GM23338 (cell line): ENCODE measurements at regions not wholly inside any gene's neighbourhood (a gene's known extent, or its start where the extent isn't known, plus 50 kb on each side); places are given as distances from the start of the nearest gene placed in this dataset.

Source experiments
- ATAC-seq: fragments of 200-7000 bp; cut with Tn5 transposase; 3 replicates; pipeline ENCODE4 v1.9.1; 2020
- DNase-seq: peaks from one replicate; pipeline ENCODE4 v3.0.0-alpha.2; 2015; ENCODE audit warnings: low spot score
- H2AFZ ChIP-seq: fragments of 200-600 bp; sonication (generic); 2 replicates; pipeline ENCODE4 v1.8.0; 2016; ENCODE audit warnings: antibody characterized with exemption, mild to moderate bottlenecking, moderate library complexity
- H3F3A ChIP-seq: fragments of 200-600 bp; sonication (generic); replicated peaks from 2 replicates; pipeline ENCODE4 v1.8.0; 2017; ENCODE audit warnings: antibody characterized with exemption, mixed run types, low read depth
- H3K27ac ChIP-seq: fragments of 200-600 bp; sonication (generic); 2 replicates; pipeline ENCODE4 v1.6.1; 2016; ENCODE audit warnings: low read depth
- H3K27me3 ChIP-seq: fragments of 200-600 bp; sonication (generic); 2 replicates; pipeline ENCODE4 v1.8.0; 2016; ENCODE audit warnings: mild to moderate bottlenecking, mixed run types, moderate library complexity; ENCODE audit not compliant: insufficient read depth
- H3K36me3 ChIP-seq: fragments of 200-600 bp; sonication (generic); 2 replicates; pipeline ENCODE4 v1.8.0; 2016; ENCODE audit warnings: mild to moderate bottlenecking; ENCODE audit not compliant: insufficient read depth
- H3K4me1 ChIP-seq: fragments of 200-600 bp; sonication (generic); 2 replicates; pipeline ENCODE4 v1.8.0; 2016; ENCODE audit warnings: mild to moderate bottlenecking, moderate library complexity; ENCODE audit not compliant: insufficient read depth
- H3K4me2 ChIP-seq: fragments of 200-600 bp; sonication (generic); 2 replicates; pipeline ENCODE4 v1.7.1; 2017; ENCODE audit warnings: mixed run types
- H3K4me3 ChIP-seq: fragments of 200-600 bp; sonication (generic); 2 replicates; pipeline ENCODE4 v1.6.1; 2016; ENCODE audit warnings: mixed run types
- H3K79me2 ChIP-seq: fragments of 200-600 bp; sonication (generic); replicated peaks from 2 replicates; pipeline ENCODE4 v1.8.0; 2017; ENCODE audit warnings: mild to moderate bottlenecking; ENCODE audit not compliant: insufficient read depth
- H3K9me2 ChIP-seq: fragments of 200-600 bp; sonication (generic); 2 replicates; pipeline ENCODE4 v1.8.0; 2017; ENCODE audit not compliant: insufficient read depth
- H4K20me1 ChIP-seq: fragments of 200-600 bp; sonication (generic); replicated peaks from 2 replicates; pipeline ENCODE4 v1.8.0; 2017; ENCODE audit warnings: mild to moderate bottlenecking; ENCODE audit not compliant: insufficient read depth
- H3K27ac Mint-ChIP-seq: 2 replicates; pipeline ENCODE4 v1.8.0; 2020; ENCODE audit warnings: inconsistent platforms, mild to moderate bottlenecking, moderate library complexity, mixed read lengths
- H3K27me3 Mint-ChIP-seq: 3 replicates; pipeline ENCODE4 v1.8.0; 2022; ENCODE audit warnings: low read depth, mild to moderate bottlenecking, moderate library complexity, mixed read lengths, inconsistent platforms; ENCODE audit not compliant: insufficient read depth, poor library complexity
- H3K36me3 Mint-ChIP-seq: 3 replicates; pipeline ENCODE4 v1.8.0; 2021; ENCODE audit warnings: low read depth, mild to moderate bottlenecking, inconsistent platforms, moderate library complexity, mixed read lengths
- H3K4me1 Mint-ChIP-seq: 3 replicates; pipeline ENCODE4 v1.8.0; 2020; ENCODE audit warnings: mild to moderate bottlenecking, inconsistent platforms, mixed read lengths
- H3K4me3 Mint-ChIP-seq: 3 replicates; pipeline ENCODE4 v1.8.0; 2021; ENCODE audit warnings: moderate library complexity, mild to moderate bottlenecking, inconsistent platforms, mixed read lengths
- H3K9me3 Mint-ChIP-seq: 3 replicates; pipeline ENCODE4 v1.8.0; 2020; ENCODE audit warnings: moderate library complexity, mild to moderate bottlenecking, inconsistent platforms, mixed read lengths
- CREB1 ChIP-seq: fragments of 250-450 bp; sonication (Bioruptor Pico); IDR thresholded peaks from 2 replicates; pipeline ENCODE4 v1.5.0; 2020; ENCODE audit warnings: low read depth, mild to moderate bottlenecking, moderate library complexity
- EZH2phosphoT487 ChIP-seq: fragments of 200-600 bp; sonication (generic); IDR thresholded peaks from one replicate; pipeline ENCODE4 v1.8.1; 2018; ENCODE audit warnings: antibody characterized with exemption; ENCODE audit not compliant: unreplicated experiment
- NANOG ChIP-seq: IDR thresholded peaks from 2 replicates; pipeline ENCODE4 v1.6.1; 2016; ENCODE audit warnings: antibody characterized with exemption, borderline replicate concordance
- POLR2AphosphoS5 ChIP-seq: IDR thresholded peaks from 2 replicates; pipeline ENCODE4 v1.6.1; 2016; ENCODE audit warnings: antibody characterized with exemption, low read depth
- ZNF114 ChIP-seq: fragments of 250-450 bp; sonication (Bioruptor Pico); IDR thresholded peaks from 2 replicates; pipeline ENCODE4 v1.5.0; 2020; ENCODE audit warnings: mild to moderate bottlenecking, moderate library complexity
- ZNF331 ChIP-seq: fragments of 250-450 bp; sonication (Bioruptor Pico); IDR thresholded peaks from 2 replicates; pipeline ENCODE4 v1.5.0; 2020; ENCODE audit warnings: low read depth, mild to moderate bottlenecking, moderate library complexity
- TF ChIP-seq, protein P1 (sequence below): IDR thresholded peaks from one replicate; pipeline ENCODE4 v1.6.1; 2018; ENCODE audit warnings: antibody characterized with exemption; ENCODE audit not compliant: unreplicated experiment
- TF ChIP-seq, protein P2 (sequence below): IDR thresholded peaks from 2 replicates; pipeline ENCODE4 v1.6.1; 2016; ENCODE audit warnings: antibody characterized with exemption
- TF ChIP-seq, protein P3 (sequence below), 2 experiments: fragments of 200-600 bp in 1 of 2; sonication (generic) in 1 of 2; conservative IDR thresholded peaks; 2 replicates each; pipeline versions ENCODE4 v1.5.1 to v1.6.1; 2016 to 2017; ENCODE audit warnings: antibody characterized with exemption in 2 of 2, low read depth in 2 of 2, mild to moderate bottlenecking in 2 of 2, moderate library complexity in 1 of 2

DNA sequence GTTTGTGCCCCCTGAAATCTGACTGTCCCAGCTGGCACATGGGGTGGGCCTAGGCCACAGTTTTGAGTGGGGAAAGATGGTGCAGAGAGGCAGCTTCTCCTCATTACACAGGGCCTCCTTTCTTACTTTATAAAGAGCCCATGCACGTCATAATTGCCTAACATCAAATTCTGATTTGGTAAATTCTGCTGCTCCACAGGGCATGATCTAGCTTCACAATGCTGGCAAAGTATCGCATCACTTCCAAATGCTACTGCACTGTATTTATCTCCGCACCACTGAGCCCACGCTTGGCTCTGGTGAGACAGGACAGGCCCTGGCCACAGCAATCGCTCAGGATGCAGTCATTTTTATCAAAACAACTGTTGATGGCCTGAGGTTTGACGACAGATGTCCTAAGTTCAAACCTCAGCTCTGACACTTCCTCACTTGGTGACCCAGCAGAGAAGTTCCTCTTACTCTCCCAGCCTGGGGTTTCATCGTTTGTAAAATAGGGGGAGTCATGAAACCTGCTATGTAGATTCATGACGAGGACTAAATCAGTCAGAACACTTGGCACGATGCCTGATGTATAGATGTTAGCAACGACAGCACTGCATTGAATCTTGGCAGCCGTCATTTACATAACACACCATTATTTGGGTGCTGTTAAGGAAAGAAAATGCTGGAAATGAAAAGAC lies 187.9 kb downstream of the TTLL2 start (continued):
- TF ChIP-seq, protein P1, sequence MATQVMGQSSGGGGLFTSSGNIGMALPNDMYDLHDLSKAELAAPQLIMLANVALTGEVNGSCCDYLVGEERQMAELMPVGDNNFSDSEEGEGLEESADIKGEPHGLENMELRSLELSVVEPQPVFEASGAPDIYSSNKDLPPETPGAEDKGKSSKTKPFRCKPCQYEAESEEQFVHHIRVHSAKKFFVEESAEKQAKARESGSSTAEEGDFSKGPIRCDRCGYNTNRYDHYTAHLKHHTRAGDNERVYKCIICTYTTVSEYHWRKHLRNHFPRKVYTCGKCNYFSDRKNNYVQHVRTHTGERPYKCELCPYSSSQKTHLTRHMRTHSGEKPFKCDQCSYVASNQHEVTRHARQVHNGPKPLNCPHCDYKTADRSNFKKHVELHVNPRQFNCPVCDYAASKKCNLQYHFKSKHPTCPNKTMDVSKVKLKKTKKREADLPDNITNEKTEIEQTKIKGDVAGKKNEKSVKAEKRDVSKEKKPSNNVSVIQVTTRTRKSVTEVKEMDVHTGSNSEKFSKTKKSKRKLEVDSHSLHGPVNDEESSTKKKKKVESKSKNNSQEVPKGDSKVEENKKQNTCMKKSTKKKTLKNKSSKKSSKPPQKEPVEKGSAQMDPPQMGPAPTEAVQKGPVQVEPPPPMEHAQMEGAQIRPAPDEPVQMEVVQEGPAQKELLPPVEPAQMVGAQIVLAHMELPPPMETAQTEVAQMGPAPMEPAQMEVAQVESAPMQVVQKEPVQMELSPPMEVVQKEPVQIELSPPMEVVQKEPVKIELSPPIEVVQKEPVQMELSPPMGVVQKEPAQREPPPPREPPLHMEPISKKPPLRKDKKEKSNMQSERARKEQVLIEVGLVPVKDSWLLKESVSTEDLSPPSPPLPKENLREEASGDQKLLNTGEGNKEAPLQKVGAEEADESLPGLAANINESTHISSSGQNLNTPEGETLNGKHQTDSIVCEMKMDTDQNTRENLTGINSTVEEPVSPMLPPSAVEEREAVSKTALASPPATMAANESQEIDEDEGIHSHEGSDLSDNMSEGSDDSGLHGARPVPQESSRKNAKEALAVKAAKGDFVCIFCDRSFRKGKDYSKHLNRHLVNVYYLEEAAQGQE: no peak
- TF ChIP-seq ZNF331 (CRISPR knock-in tag) (no peak), EZH2phosphoT487 (no peak), POLR2AphosphoS5 (no peak), ZNF114 (CRISPR knock-in tag) (no peak), NANOG (no peak)
- TF ChIP-seq, protein P2, sequence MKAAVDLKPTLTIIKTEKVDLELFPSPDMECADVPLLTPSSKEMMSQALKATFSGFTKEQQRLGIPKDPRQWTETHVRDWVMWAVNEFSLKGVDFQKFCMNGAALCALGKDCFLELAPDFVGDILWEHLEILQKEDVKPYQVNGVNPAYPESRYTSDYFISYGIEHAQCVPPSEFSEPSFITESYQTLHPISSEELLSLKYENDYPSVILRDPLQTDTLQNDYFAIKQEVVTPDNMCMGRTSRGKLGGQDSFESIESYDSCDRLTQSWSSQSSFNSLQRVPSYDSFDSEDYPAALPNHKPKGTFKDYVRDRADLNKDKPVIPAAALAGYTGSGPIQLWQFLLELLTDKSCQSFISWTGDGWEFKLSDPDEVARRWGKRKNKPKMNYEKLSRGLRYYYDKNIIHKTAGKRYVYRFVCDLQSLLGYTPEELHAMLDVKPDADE: no peak
- TF ChIP-seq, protein P3, sequence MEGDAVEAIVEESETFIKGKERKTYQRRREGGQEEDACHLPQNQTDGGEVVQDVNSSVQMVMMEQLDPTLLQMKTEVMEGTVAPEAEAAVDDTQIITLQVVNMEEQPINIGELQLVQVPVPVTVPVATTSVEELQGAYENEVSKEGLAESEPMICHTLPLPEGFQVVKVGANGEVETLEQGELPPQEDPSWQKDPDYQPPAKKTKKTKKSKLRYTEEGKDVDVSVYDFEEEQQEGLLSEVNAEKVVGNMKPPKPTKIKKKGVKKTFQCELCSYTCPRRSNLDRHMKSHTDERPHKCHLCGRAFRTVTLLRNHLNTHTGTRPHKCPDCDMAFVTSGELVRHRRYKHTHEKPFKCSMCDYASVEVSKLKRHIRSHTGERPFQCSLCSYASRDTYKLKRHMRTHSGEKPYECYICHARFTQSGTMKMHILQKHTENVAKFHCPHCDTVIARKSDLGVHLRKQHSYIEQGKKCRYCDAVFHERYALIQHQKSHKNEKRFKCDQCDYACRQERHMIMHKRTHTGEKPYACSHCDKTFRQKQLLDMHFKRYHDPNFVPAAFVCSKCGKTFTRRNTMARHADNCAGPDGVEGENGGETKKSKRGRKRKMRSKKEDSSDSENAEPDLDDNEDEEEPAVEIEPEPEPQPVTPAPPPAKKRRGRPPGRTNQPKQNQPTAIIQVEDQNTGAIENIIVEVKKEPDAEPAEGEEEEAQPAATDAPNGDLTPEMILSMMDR (conservative IDR thresholded peaks at IDR 0.05; ENCODE audit: low read depth in 2 of 2): no peak

DNA sequence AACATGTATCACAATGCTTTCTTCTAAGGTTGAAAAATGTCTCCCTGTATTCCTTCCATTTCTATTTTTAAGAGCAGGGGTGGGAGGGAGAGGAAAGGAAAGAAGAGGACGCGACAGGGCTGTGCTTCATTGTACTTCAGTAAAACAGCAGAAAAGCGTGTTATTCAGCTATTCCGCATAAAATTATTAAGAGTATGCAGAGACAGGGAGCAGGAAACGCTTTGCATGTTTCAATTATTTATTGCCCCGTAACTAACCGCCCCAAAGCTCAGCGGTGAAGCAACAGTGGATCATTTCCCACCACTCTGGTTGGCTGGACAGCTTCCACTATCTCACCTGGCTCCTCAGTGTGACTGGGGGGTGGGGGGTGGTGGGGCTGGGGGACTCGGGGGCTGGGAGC lies 188.9 kb downstream of the TTLL2 start:
- 0 out of 2 replicates have a peak, but pooled peaks cover 8% of the 10 kb centered on the region for H3K9me2 ChIP-seq
- H3K4me3 ChIP-seq: no peak overlapping the region
- ATAC-seq (no peak), DNase-seq (no peak)
- no peaks in the 10 kb centered on the region for H3K27me3 ChIP-seq
- no peaks in the 10 kb centered on the region for H3K36me3 ChIP-seq
- H2AFZ ChIP-seq: no peak overlapping the region
- no peak overlapping the region for H3K4me2 ChIP-seq
- Mint-ChIP-seq H3K4me1 (0 out of 3 replicates have a peak, but pooled peaks cover 3% of the 10 kb centered on the region), H3K36me3 (no peaks in the 10 kb centered on the region), H3K27ac (no peak overlapping the region), H3K27me3 (peaks cover 2% of the 10 kb centered on the region), H3K4me3 (no peak overlapping the region), H3K9me3 (no peaks in the 10 kb centered on the region)
- H3K79me2 ChIP-seq: no peaks in the 10 kb centered on the region
- H3F3A ChIP-seq: no peaks in the 10 kb centered on the region
- TF ChIP-seq POLR2AphosphoS5 (no peak), CREB1 (CRISPR knock-in tag) (no peak)
- TF ChIP-seq, protein P2: no peak
- no peaks in the 10 kb centered on the region for H3K4me1 ChIP-seq
- H4K20me1 ChIP-seq: no peaks in the 10 kb centered on the region
- H3K27ac ChIP-seq: no peak overlapping the region
